OCI-LY7 (cell line): ENCODE measurements at regions not wholly inside any gene's neighbourhood (a gene's known extent, or its start where the extent isn't known, plus 50 kb on each side); places are given as distances from the start of the nearest gene placed in this dataset.

Experiments
- BruUV-seq: library from RNA; stranded (reverse); fragments of 400-500 nt; replicated peaks from 2 replicates; lab custom pipeline; 2021; lab: Mats Ljungman, UMichigan
- CTCF ChIA-PET: fragments of 300-600 bp; sonication (Branson Sonifier 250); formaldehyde crosslinking; loops from one replicate; lab custom pipeline; 2022; ENCODE audit warnings: antibody characterized with exemption; ENCODE audit not compliant: unreplicated experiment; lab: Charles Lee
- POLR2A ChIA-PET: fragments of 300-600 bp; sonication (Branson Sonifier 250); formaldehyde crosslinking; loops from one replicate; lab custom pipeline; 2022; ENCODE audit warnings: antibody characterized with exemption; lab: Charles Lee
- DNase-seq: peaks from one replicate; pipeline ENCODE4 v3.0.0-alpha.2; 2015; ENCODE audit warnings: low spot score
- H2AFZ ChIP-seq: fragments of 200-600 bp; sonication (generic), shearing (Covaris generic); 2 replicates; pipeline ENCODE4 v1.6.1; 2014; ENCODE audit warnings: mild to moderate bottlenecking, antibody characterized with exemption, low read length, moderate library complexity
- H3K27ac ChIP-seq: fragments of 200-600 bp; sonication (generic); 2 replicates; pipeline ENCODE4 v1.5.1; 2014; ENCODE audit warnings: mixed run types, low read depth, mild to moderate bottlenecking, moderate library complexity, low read length, inconsistent platforms; ENCODE audit not compliant: poor library complexity, severe bottlenecking
- H3K36me3 ChIP-seq: fragments of 200-600 bp; sonication (generic); 2 replicates; pipeline ENCODE4 v1.6.1; 2014; ENCODE audit warnings: mild to moderate bottlenecking, antibody characterized with exemption, low read length, moderate library complexity, mixed read lengths; ENCODE audit not compliant: insufficient read depth
- H3K4me1 ChIP-seq: fragments of 200-600 bp; sonication (generic); 2 replicates; pipeline ENCODE4 v1.5.1; 2014; ENCODE audit warnings: mild to moderate bottlenecking, low read length; ENCODE audit not compliant: insufficient read depth, poor library complexity, severe bottlenecking
- H3K4me2 ChIP-seq: fragments of 200-600 bp; sonication (generic); 2 replicates; pipeline ENCODE4 v1.6.1; 2014; ENCODE audit warnings: mild to moderate bottlenecking, low read length
- H3K4me3 ChIP-seq: fragments of 200-600 bp; sonication (generic); 2 replicates; pipeline ENCODE4 v1.5.1; 2014; ENCODE audit warnings: mild to moderate bottlenecking, low read depth, low read length; ENCODE audit not compliant: poor library complexity, severe bottlenecking
- H3K79me2 ChIP-seq: fragments of 200-600 bp; sonication (generic); 2 replicates; pipeline ENCODE4 v1.6.1; 2016; ENCODE audit warnings: low read depth, mild to moderate bottlenecking, low read length, moderate library complexity, mixed read lengths; ENCODE audit not compliant: insufficient read depth
- H3K9me2 ChIP-seq: fragments of 200-600 bp; sonication (generic); 2 replicates; pipeline ENCODE4 v1.6.1; 2016; ENCODE audit warnings: mild to moderate bottlenecking, low read length, mixed read lengths; ENCODE audit not compliant: insufficient read depth
- H3K9me3 ChIP-seq: fragments of 200-600 bp; sonication (generic); 2 replicates; pipeline ENCODE4 v1.6.1; 2014; ENCODE audit warnings: mild to moderate bottlenecking, mixed run types, low read length, mixed read lengths
- H4K20me1 ChIP-seq: fragments of 200-600 bp; sonication (generic); 2 replicates; pipeline ENCODE4 v1.6.1; 2014; ENCODE audit warnings: mild to moderate bottlenecking, antibody characterized with exemption, low read length, moderate library complexity, mixed read lengths; ENCODE audit not compliant: insufficient read depth
- CTCF ChIP-seq: fragments of 200-600 bp; sonication (generic); conservative IDR thresholded peaks from 2 replicates; pipeline ENCODE4 v1.5.1; 2014; ENCODE audit warnings: mild to moderate bottlenecking, antibody characterized with exemption, low read length, moderate library complexity, mixed read lengths
- EZH2phosphoT487 ChIP-seq: fragments of 200-600 bp; sonication (generic); IDR thresholded peaks from 2 replicates; pipeline ENCODE4 v1.6.1; 2018; ENCODE audit warnings: low read depth, borderline replicate concordance, mild to moderate bottlenecking, mixed run types, antibody characterized with exemption, low read length, moderate library complexity, mixed read lengths
- intact Hi-C: fragments of 100-400 bp; cut with micrococcal nuclease; formaldehyde crosslinking; loops from one replicate; pipeline ENCODE4 v1.10.0; 2022; ENCODE audit not compliant: unreplicated experiment

- Histone ChIP-seq H2AFZ (no peak overlapping the region), H3K4me3 (no peak overlapping the region), H3K4me2 (no peak overlapping the region), H3K4me1 (no peaks in the 10 kb centered on the region), H4K20me1 (no peaks in the 10 kb centered on the region), H3K79me2 (no peaks in the 10 kb centered on the region), H3K27ac (no peak overlapping the region), H3K9me2 (no peaks in the 10 kb centered on the region), H3K36me3 (no peaks in the 10 kb centered on the region), H3K9me3 (peaks cover 4% of the 10 kb centered on the region; the same call in 1 of the 2 replicates)
- ChIA-PET CTCF (no interaction called here), POLR2A (interaction anchor here (0.9 kb wide), 1 partner anchor 22 kb away, joined by 4 read pairs; no protein-coding TSS in a partner anchor)
- intact Hi-C loops: no loop called here
- no TSS peak for BruUV-seq
- no peak for DNase-seq
- TF ChIP-seq CTCF (no peak), EZH2phosphoT487 (no peak)
These were observed 237.6 kb upstream of the POM121L12 start for GRCh38 chr7:52797801-52798200.

- intact Hi-C loops: no loop called here
- TF ChIP-seq EZH2phosphoT487: no peak
- no peak for TF ChIP-seq CTCF
- POLR2A ChIA-PET: no interaction called here
These were observed 240.8 kb upstream of the POM121L12 start for GRCh38 chr7:52794621-52795020.

GRCh38 chr7:52791176-52791700 lies 244.2 kb upstream of the POM121L12 start:
- H4K20me1 ChIP-seq: no peaks in the 10 kb centered on the region
- intact Hi-C loops: no loop called here
- no peaks in the 10 kb centered on the region for H3K79me2 ChIP-seq
- ChIA-PET POLR2A (interaction anchor here (0.9 to 1.5 kb wide), 2 partner anchors 9 to 160 kb away, joined by 3 read pairs; no protein-coding TSS in a partner anchor), CTCF (no interaction called here)
- H3K9me2 ChIP-seq: no peaks in the 10 kb centered on the region
- TF ChIP-seq CTCF: no peak
- TF ChIP-seq EZH2phosphoT487: no peak
- no peaks in the 10 kb centered on the region for H3K9me3 ChIP-seq
- no peak overlapping the region for H2AFZ ChIP-seq
- H3K4me3 ChIP-seq: no peak overlapping the region
- no peaks in the 10 kb centered on the region for H3K4me1 ChIP-seq
- no TSS peak for BruUV-seq
- no peak overlapping the region; the same call in 1 of the 2 replicates for H3K4me2 ChIP-seq
- no peak overlapping the region for H3K27ac ChIP-seq
- H3K36me3 ChIP-seq: no peaks in the 10 kb centered on the region
- DNase-seq: no peak

More at GRCh38 chr7:52794621-52795020, 240.8 kb upstream of the POM121L12 start:
- no TSS peak for BruUV-seq
- Histone ChIP-seq H2AFZ (no peak overlapping the region), H3K9me2 (no peaks in the 10 kb centered on the region), H3K36me3 (no peaks in the 10 kb centered on the region), H4K20me1 (no peaks in the 10 kb centered on the region), H3K9me3 (peaks cover 4% of the 10 kb centered on the region; the same call in 1 of the 2 replicates), H3K4me3 (no peak overlapping the region), H3K79me2 (no peaks in the 10 kb centered on the region), H3K4me1 (no peaks in the 10 kb centered on the region), H3K4me2 (no peak overlapping the region), H3K27ac (no peak overlapping the region)
- DNase-seq: no peak
- CTCF ChIA-PET: no interaction called here
